HG03196 (cell line): ENCODE measurements at regions not wholly inside any gene's neighbourhood (a gene's known extent, or its start where the extent isn't known, plus 50 kb on each side); places are given as distances from the start of the nearest gene placed in this dataset.
"Not testable (repeated sequence)": the region's sequence is repeated elsewhere in the genome, so short reads cannot be mapped to it uniquely, and the experiment has no call there.

ENCODE experiments used
- ATAC-seq: cut with Tn5 transposase; IDR thresholded peaks from one replicate; pipeline ENCODE4 v1.9.1; 2021; ENCODE audit not compliant: unreplicated experiment

DNA sequence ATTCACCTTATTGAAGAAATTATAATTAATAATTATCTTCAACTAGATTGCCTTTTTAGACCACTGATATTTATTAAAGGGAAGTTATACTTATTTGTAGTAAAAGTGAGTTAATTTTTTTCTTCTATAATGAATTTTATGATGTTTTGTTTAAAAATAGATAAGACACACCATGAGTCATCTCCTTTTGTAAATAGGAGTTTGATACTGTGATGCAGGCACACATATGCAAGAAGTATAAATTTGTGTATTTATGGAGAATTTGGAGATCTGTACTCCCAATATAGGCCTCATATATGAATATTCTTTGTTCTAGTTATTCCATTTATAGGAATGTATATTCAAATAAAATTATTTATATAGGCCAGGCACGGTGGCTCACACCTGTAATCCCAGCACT, 703.5 kb upstream of the CHAC2 start:
- no peak for ATAC-seq

DNA sequence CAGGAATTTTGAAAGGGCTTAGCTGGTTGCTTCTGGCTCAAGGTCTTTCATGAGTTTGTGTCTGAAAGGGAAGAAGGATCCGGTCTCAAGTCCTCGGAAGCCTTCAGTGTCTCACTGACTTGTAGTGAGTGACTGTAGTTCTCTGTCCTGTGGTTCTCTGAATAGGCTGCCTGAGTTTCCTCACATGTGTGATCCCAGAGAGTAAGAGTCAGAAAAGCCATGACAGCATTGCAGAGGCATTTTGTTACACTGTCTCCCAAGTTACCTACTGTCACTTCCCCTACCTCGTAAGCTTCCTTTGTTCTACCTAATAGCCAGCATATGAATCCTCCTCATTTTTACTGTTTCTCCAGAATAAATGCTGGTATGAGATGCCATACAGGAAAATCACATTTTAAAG, 709.1 kb upstream of the CHAC2 start:
- ATAC-seq, result no peak

DNA sequence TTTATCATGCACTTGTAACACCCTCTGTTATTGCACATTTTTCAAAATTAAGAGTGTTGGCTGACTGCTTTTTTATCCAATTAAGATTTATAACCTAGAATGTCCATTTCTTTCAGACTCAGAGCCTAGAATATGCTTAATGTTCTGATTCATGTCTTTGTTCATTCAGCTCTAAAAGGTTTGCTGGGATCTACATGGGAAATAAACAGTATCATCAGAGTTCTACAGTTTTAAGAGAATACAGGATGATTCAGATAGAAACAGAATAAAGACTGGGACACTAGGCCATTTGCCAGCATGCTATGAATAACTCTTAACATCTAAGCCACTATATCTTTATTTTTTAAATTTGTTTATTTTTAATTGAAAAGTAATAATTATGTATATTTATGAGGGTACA, 713.7 kb upstream of the CHAC2 start:
- ATAC-seq, result no peak

DNA sequence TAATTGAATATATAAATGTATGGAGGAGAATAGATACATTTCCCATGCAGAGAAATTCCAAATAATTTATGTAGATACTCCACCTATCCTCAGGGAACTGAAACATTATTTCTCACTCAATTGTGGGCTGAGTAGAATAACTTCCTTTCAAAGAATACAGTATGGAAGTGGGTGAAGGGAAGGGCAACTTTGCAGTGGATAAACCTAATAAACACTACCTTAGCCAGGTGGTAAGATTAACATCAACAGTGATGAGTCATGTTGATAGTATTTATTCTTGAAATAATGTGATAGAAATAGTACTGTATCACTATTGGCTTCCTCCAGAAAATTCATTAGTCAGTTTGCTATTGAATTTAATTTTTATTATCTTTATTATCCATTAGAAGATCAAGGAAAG, 716.4 kb upstream of the CHAC2 start:
- ATAC-seq, result no peak

DNA sequence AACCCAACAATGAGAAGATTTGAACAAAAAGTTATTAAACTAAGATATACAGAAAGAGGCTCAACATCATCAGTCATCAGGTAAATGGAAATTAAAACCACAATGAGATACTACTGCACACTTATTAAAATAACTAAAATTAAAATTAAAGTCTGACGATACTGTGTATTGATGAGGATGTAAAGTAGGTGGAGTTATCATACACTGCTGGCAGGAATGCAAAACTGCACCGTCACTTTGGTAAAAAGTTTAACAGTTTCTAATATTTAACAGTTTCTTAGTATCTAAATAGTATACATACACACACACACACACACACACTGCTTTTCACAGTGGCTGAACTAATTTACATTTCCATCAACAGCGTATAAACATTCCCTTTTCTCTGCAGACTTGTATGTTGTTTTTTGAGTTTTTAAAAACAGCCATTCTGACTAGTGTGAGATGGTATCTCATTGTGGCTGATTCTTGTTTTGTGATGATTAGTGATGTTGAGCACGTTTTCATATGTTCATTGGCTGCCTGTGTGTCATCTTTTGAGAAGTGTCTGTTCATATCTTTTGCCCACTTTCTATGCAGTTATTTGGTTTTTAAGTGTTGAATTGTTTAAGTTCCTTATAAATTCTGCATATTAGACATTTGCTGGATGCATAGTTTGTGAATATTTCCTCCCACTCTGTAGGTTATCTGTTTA, 726.9 kb upstream of the CHAC2 start:
- no peak for ATAC-seq

DNA sequence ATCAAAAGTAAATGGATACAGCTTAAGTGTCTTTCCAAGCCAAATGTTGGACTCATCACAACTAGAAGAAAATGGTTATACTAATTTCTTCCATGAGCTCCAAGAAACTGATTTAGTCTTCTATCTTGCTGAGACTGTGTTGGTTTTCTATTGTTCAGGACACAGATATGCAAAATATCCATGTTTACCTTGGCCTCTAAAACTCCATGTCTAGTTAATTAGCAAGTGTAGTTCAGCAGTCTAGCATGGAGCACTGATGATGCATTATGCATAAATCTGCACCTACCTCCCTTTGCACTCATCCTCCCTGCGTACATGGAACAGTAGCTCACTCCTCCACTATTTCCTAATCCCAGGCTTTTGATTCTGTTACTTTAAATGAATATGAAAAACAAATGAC, 731.4 kb upstream of the CHAC2 start:
- ATAC-seq, result no peak

DNA sequence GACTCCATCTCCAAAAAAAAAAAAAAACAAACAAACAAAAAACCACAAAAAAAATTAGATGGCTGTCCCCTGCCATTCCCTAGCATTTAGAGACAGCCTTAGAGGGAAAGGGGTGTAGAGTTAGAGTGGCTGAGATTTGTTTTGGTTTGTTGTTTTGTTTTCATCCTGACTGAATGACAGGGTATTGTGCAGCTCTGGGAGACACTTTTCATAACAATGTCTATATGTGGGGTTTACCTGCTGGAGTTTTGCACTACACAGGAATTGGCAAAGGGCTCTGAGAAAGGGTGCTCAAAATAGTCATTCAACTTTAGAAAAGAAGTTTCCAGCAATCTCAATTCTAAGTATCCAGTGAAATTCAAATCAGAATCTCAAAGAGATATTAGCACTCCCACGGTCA, 732.5 kb upstream of the CHAC2 start:
- ATAC-seq, result no peak

DNA sequence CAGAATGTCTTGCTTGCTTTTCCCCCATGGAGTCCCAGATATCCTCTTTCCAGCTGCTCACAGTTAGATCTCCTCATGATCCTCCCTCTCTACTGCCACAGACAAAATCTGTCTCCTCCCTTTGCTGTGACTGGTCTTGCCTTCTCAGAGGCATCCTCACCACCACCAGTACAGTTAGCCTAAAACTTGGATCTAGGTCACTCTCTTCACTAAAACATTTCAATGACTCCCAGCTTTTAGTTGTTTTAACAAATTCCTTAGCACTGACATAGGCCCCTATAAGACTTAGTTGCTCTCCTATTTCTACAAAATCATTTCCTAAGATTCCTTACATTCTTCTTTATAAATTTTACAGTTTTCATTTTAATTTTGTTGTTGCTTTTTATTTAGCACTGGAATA, 734.2 kb upstream of the CHAC2 start:
- ATAC-seq, result no peak

DNA sequence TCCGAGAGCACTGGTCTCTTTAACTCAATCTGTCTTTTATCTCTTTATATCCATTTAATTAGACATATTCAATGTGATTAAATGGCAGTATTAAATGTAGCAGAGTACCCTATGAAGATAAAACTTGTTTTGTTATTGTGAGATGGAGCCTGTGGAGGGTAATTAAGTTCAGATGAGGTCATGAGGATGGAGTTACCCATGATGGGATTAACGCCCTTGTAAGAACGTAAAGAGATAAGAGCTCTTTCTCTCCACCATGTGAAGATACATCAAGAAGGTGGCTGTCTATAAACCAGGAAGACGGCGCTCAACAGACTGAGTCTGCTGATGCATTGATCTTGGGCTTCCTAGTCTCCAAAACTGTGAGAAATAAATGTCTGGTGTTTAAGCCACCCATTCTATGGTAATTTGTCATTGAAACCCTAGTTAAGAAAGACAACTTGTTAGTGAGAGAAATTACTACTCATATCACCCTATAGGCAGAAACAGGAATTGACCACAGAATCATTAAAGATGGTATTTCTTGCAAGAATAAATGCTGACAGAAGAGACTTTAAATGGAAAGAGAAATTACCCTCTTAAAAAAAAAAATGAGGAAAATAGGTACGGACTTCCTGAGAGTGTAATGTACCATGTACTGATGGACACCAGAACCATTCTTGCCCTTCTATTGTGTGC, 738.7 kb upstream of the CHAC2 start:
- ATAC-seq, result no peak

DNA sequence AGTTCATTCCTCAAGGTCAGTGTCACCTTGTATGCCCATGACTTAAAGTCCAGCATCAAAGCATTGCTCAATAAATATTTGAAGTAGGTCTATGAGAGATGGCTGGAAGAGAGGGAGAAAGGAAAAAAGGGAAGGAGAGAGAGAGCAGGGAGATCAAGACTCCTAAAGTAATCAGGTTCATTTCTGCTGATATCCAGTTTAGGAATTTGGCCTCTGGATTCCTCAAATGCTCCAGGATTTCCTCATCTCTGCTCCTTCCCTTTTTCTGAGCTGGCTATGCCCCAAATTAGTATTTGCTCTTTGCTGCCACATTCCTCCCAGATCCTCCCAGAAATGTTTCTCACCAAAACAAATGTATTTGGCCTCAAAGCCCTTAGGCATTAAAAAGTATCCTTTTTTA, 739.4 kb upstream of the CHAC2 start:
- ATAC-seq, result no peak

DNA sequence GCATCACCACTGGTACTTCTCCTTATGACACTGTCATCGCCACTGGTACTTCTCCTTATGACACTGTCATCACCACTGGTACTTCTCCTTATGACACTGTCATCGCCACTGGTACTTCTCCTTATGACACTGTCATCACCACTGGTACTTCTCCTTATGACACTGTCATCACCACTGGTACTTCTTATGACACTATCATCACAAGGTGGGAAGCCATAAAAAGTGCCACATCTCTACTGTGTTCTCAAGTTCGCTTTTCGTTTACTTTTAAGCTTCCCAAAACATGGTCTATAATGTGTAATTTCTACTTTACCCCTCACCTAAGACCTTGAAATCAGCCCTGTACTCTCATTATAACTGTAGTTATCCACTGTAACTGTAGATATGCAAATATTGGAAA, 745.4 kb upstream of the CHAC2 start:
- ATAC-seq, result not testable (repeated sequence)

DNA sequence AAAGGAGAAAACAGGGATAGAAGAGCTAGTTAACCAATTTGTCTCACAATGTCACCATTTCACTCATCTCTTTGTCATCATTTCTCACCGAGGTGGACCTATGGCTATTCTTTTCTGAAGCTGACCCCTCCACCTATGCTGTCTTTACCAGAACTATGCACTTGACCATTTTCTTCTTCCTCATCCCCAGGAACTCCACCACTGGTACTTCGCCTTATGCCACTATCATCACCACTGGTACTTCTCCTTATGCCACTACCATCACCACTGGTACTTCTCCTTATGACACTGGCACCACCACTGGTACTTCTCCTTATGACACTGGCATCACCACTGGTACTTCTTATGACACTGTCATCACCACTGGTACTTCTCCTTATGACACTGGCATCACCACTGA, 745.8 kb upstream of the CHAC2 start:
- no peak for ATAC-seq

DNA sequence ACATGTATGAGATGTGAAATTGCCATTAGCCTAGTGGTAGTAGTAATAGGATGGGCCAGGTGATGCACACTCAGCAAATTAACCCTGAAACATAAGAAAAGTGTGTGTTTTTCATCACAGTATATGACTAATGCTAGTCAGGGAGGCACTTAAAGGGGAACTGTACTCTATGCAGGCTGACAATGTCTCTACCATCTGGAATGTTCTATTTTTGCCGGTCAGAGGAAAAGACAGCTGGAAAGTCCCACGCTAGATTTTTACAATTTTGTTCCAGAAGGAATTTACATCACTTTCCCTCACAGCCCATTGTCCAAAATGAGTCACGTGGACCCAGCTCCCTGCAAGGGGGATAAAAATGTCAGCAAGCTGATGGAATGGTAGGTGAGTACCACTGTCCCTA, 746.3 kb upstream of the CHAC2 start:
- ATAC-seq, result no peak

DNA sequence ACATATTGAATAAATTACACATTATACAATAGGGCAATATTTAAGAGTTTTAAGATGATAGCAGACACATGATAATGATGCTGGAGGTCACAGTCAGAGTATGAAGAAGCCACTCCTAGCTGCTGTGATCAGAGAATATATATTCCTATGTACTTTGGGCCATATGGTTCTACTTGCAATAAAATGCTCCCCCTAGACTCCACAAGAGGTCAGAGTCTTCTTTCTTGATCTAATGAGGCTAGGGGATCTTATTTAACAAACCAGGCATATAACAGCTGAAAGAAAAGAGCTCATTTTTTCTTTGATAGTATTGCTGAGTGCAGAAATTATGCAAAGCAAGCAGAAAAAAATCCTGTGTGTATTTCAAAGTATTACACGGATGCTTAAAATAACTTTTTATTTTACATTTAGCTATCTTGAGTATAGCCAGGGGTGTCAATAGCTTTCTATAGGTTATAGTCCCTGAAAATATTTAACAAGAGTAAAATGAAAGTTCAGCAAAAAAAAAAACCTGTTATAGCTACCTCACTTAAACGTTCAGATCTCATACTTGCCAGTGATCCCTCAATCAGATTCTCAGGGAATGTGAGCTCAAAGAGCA, 748.7 kb upstream of the CHAC2 start:
- ATAC-seq, result no peak

DNA sequence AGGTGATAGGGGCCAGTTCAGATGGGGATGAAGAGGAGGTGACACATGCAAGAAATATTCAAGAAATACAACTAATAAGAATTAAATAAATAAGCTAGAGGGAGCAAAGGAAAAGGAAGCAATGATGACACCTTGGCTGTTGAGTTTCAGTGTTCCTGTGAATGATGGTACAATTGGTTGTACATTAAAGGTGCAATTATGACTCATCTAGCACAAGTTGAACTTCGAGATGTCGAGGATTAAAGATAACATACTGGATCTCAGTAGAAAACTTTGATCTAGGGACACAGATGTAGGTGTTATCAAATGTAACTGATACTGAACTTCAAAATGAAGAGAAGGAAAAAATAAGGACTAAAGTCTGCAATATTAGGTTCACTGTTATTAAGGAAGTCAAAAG, 760.6 kb upstream of the CHAC2 start:
- no peak for ATAC-seq

DNA sequence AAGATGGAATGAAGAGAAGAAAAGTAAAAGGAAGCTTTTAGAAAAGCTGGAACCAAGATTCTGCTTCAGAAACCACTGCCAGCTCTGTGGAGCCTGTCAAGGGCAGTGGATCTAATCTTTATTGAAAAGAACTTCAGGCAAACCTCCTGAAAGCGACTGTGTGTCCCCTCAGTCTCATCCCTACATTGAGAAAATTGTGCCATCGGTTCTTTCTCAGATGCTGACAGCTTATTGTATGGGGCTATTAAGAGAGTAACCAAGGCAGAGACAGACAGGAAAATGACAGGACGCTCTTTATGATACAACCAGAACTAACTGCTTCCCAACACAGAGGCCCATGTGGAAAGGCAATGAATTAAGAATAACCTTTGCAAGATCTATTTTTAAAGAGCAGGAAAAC, 763.2 kb upstream of the CHAC2 start:
- no peak for ATAC-seq

DNA sequence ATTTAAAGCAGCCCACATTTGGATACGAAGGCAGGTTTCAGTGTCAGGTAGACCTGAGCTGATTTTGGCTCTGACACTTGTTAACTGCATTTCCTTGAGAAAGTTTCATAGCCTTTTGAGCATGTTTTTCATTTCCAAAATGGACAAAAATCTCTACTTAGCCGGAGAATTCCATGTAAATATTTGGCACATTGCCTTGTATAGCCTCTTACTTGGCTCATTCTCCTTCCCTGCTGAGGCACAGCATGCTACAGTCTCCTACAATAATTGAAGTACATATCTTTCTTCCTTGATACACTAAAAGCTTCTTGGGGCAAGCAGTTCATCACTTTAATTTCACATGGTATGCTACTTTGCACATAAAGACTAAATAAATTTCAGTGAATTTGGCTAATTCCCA, 772.2 kb upstream of the CHAC2 start:
- ATAC-seq, result no peak

DNA sequence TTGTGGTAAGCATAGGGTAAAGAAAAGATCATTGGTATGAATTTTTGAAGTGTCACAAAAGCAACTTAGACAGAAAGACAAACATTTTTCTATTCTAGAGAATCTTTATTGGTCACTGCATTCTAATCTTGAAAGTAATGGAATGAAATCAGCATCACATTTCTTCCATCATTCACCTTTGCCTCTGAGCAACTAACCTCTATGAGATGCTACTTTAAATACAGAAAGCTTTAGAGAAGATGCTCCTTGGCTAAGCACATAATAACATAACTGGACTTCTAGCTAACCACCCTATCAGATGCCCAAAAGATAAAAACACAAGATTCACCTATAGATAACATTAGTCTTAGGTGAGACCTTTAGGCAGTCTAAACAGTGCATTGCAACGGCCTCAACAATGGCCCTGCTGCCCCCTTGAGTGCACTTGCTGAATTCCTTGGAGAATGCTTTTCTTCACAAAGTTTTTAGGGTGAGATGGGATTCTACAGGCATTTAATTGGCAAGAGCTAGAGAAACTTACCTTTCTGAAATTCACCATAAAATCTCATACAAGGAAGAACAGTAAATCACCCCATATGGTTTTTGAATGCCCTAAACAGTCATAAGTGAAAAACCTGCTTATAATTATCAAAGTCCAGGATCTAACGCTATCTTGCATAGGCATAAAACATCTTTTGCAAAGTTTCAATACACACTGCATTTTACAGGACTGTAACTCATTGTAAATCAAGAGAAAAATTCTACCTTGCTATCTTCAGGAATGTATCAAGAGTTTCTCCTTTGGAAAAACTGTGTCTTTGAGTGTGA, 791.3 kb upstream of the CHAC2 start:
- ATAC-seq, result no peak

DNA sequence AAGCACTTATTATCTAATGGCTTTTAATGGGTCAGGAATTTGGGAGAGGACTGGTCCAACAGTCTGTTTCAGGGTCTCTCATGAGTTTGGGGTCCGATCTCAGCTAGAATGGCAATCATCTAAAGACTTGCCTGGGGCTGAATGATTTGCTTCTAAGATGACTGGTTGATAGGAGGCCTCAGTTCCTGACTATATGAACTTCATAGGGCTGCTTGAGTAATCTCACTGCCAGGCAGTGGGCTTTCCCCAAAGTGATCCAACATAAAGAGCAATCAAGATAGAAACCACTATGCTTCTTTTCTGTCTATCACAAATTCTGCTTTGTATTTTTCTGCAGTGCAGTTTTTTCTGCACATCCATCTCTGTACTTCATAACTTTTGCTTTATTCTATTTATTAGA, 793.5 kb upstream of the CHAC2 start:
- ATAC-seq, result no peak

DNA sequence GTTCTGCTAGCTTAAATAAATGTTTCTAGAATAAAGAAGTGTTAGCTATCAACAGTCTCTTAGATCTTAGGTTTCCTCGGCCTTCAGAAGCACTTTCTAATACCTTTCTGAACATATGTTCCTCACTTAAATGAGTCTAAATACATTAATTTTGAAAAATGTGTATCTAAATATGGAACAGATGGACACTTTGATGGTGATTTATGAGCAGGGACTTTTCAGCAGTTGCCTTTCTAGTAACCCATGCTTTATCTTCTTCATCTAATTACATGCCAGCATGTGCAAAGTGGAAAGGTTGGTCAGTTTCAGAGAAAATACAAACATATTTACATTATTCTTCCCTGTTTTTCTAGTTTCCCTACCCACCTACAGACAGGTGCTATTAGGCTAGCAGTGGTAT, 797.0 kb upstream of the CHAC2 start:
- ATAC-seq, result no peak

DNA sequence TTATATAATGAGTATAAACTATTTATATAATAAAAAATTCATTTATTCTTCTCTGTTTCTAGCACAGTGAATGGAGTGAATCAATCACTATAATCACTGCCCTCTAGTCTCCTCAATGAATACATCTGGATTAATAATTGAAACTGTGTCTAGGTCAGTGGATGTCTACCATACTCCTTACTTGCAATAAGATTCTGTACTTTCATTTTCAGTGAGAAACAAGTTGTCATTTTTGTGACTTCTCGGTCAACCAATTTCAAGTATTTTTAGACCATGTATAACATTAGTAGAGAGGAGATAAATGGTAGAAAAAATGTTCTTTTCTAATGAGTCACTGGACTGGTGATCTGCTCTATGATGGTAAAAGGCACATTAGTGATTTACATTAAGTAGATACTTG, 799.6 kb upstream of the CHAC2 start:
- ATAC-seq, result no peak
